Peyer's patch (tissue), 4 donors: ENCODE measurements at regions not wholly inside any gene's neighbourhood (a gene's known extent, or its start where the extent isn't known, plus 50 kb on each side); places are given as distances from the start of the nearest gene placed in this dataset.

Experiments
- CTCF ChIP-seq, 6 experiments: fragments of 450-650 bp in 4 of 6; fragments of 200-600 bp in 2 of 6; sonication (generic) in 1 of 6; IDR thresholded peaks; one replicate each; pipeline ENCODE4 v1.5.1; 2017 to 2019; ENCODE audit warnings: antibody characterized with exemption in 6 of 6, mild to moderate bottlenecking in 3 of 6, moderate library complexity in 1 of 6
- POLR2A ChIP-seq, 2 donors: fragments of 450-650 bp; IDR thresholded peaks; one replicate each; pipeline ENCODE4 v1.5.1; 2017; ENCODE audit warnings: antibody characterized with exemption in 2 of 2, mild to moderate bottlenecking in 2 of 2, moderate library complexity in 2 of 2

- TF ChIP-seq CTCF (IDR thresholded peaks at IDR 0.05): no peak
- no peak for TF ChIP-seq POLR2A (IDR thresholded peaks at IDR 0.05)
Measured at GRCh38 chr13:21308906-21309305, 132.4 kb downstream of the MRPL57 start.
